ENCODE measurements at regions not wholly inside any gene's neighbourhood (a gene's known extent, or its start where the extent isn't known, plus 50 kb on each side); places are given as distances from the start of the nearest gene placed in this dataset.
"Not testable (repeated sequence)": the region's sequence is repeated elsewhere in the genome, so short reads cannot be mapped to it uniquely, and the experiment has no call there.

GRCh38 chr14:71631030-71631429 lies 301.2 kb upstream of the RGS6 start:
- H3K36me3 ChIP-seq (ENCODE audit: control insufficient read depth, insufficient read depth, low read length); H3K4me2 ChIP-seq (ENCODE audit: insufficient read depth, low read length); H3K27me3 ChIP-seq (ENCODE audit: control insufficient read depth in 2 of 2, insufficient read depth in 2 of 2, low read length in 2 of 2); H4K20me1 ChIP-seq (replicated peaks; ENCODE audit: control insufficient read depth, insufficient read depth, low read length); H3K4me1 ChIP-seq (replicated peaks in 1 of 2; ENCODE audit: control insufficient read depth in 2 of 2, insufficient read depth in 2 of 2, low read length in 2 of 2); BruUV-seq (replicated peaks); H3K9ac ChIP-seq (ENCODE audit: insufficient read depth in 1 of 2, low read depth in 2 of 2, low read length in 2 of 2); intact Hi-C loops (cut with micrococcal nuclease); FAIRE-seq; H3K9me1 ChIP-seq (ENCODE audit: control insufficient read depth, insufficient read depth, low read length); ATAC-seq; H3K79me2 ChIP-seq (ENCODE audit: control insufficient read depth, insufficient read depth, low read length); H2AFZ ChIP-seq (ENCODE audit: low read depth, low read length); H3K4me3 ChIP-seq; H3K9me3 ChIP-seq (replicated peaks; ENCODE audit: control insufficient read depth, insufficient read depth, low read depth, low read length); H3K27ac ChIP-seq (ENCODE audit: extremely low read depth, low read depth, low read length); CTCF ChIA-PET (ENCODE audit: low intra/inter-chr PET ratio); in situ Hi-C loops (cut with MboI); POLR2A ChIA-PET; DNase-seq (ENCODE audit: extremely low read depth in 1 of 4, low spot score in 3 of 4): not testable (repeated sequence)
- WGBS (ENCODE audit: insufficient coverage, low coverage, missing lambda C conversion rate): 10% methylated on average over 1 of the region's 1 CpG
- peak; percentile 59 for TF ChIP-seq ZNF146 (CRISPR knock-in tag; IDR thresholded peaks at IDR 0.05; ENCODE audit: unreplicated experiment)

GRCh38 chr14:71632440-71632946 lies 299.7 kb upstream of the RGS6 start:
- WGBS (ENCODE audit: insufficient coverage, low coverage, missing lambda C conversion rate): 59% methylated on average over 4 of the region's 4 CpGs
- no peak overlapping the region for H3K4me2 ChIP-seq (ENCODE audit: insufficient read depth, low read length)
- no peaks in the 10 kb centered on the region for H3K79me2 ChIP-seq (ENCODE audit: control insufficient read depth, insufficient read depth, low read length)
- H2AFZ ChIP-seq (ENCODE audit: low read depth, low read length): no peak overlapping the region
- FAIRE-seq (no peak), DNase-seq (ENCODE audit: extremely low read depth in 1 of 4, low spot score in 3 of 4) (no peak), ATAC-seq (no peak)
- CTCF ChIA-PET (ENCODE audit: low intra/inter-chr PET ratio): no interaction called here
- H4K20me1 ChIP-seq (replicated peaks; ENCODE audit: control insufficient read depth, insufficient read depth, low read length): no peaks in the 10 kb centered on the region
- no peaks in the 10 kb centered on the region for H3K27me3 ChIP-seq (ENCODE audit: control insufficient read depth in 2 of 2, insufficient read depth in 2 of 2, low read length in 2 of 2)
- H3K9me3 ChIP-seq (replicated peaks; ENCODE audit: control insufficient read depth, insufficient read depth, low read depth, low read length): no peaks in the 10 kb centered on the region
- no peak overlapping the region for H3K27ac ChIP-seq (ENCODE audit: extremely low read depth, low read depth, low read length)
- in situ Hi-C loops (cut with MboI) (no loop called here), intact Hi-C loops (cut with micrococcal nuclease) (no loop called here)
- H3K4me1 ChIP-seq (replicated peaks in 1 of 2; ENCODE audit: control insufficient read depth in 2 of 2, insufficient read depth in 2 of 2, low read length in 2 of 2): no peaks in the 10 kb centered on the region
- no peak overlapping the region for H3K4me3 ChIP-seq
- POLR2A ChIA-PET: no interaction called here
- BruUV-seq (replicated peaks): no TSS peak
- H3K36me3 ChIP-seq (ENCODE audit: control insufficient read depth, insufficient read depth, low read length): no peaks in the 10 kb centered on the region
- no peak overlapping the region for H3K9ac ChIP-seq (ENCODE audit: insufficient read depth in 1 of 2, low read depth in 2 of 2, low read length in 2 of 2)
- H3K9me1 ChIP-seq (ENCODE audit: control insufficient read depth, insufficient read depth, low read length): no peaks in the 10 kb centered on the region
- TF ChIP-seq FOXO4 (CRISPR knock-in tag; IDR thresholded peaks at IDR 0.05) (no peak), MAFG (tag; conservative IDR thresholded peaks at IDR 0.05) (no peak), ERF (CRISPR knock-in tag; IDR thresholded peaks at IDR 0.05) (no peak), SRSF9 (IDR thresholded peaks at IDR 0.05; ENCODE audit: borderline replicate concordance, low read depth, low read length) (no peak), PTRF (tag; IDR thresholded peaks at IDR 0.05) (no peak), CREBBP (IDR thresholded peaks at IDR 0.05; ENCODE audit: low read depth, low read length) (no peak), TCF7 (IDR thresholded peaks at IDR 0.05; ENCODE audit: borderline replicate concordance) (no peak), ATF7 (IDR thresholded peaks at IDR 0.05) (no peak), XRCC4 (IDR thresholded peaks at IDR 0.05; ENCODE audit: extremely low read depth, insufficient read depth, insufficient read length) (no peak), PHTF2 (CRISPR knock-in tag; IDR thresholded peaks at IDR 0.05) (no peak), ADNP (tag; IDR thresholded peaks at IDR 0.05) (no peak), E2F6 (IDR thresholded peaks at IDR 0.05; ENCODE audit: borderline replicate concordance in 1 of 2, extremely low read depth in 1 of 2, insufficient read depth in 1 of 2, insufficient read length in 1 of 2, low read depth in 1 of 2, low read length in 1 of 2, poor library complexity in 1 of 2, severe bottlenecking in 1 of 2) (no peak)

Data from K562 (cell line).